Lower leg skin (tissue), 4 donors: ENCODE measurements at regions not wholly inside any gene's neighbourhood (a gene's known extent, or its start where the extent isn't known, plus 50 kb on each side); places are given as distances from the start of the nearest gene placed in this dataset.
"Not testable (repeated sequence)": the region's sequence is repeated elsewhere in the genome, so short reads cannot be mapped to it uniquely, and the experiment has no call there.

Source experiments
- DNase-seq, 2 donors: peaks; one replicate each; pipeline ENCODE4 v3.0.0-alpha.2; 2019; ENCODE audit warnings: low spot score in 2 of 2
- H3K4me3 ChIP-seq: fragments of 200-600 bp; sonication (generic); 2 replicates; pipeline ENCODE4 v1.5.1; 2017; ENCODE audit warnings: mild to moderate bottlenecking, low read depth; ENCODE audit not compliant: poor library complexity, severe bottlenecking
- POLR2A ChIP-seq, 2 donors: fragments of 450-650 bp; IDR thresholded peaks; one replicate each; pipeline ENCODE4 v1.6.1; 2016 to 2017; ENCODE audit warnings: antibody characterized with exemption in 2 of 2, mild to moderate bottlenecking in 1 of 2, moderate library complexity in 1 of 2
- WGBS, 2 donors: methylation state at CpG; one replicate each; pipeline ENCODE4 v1.1.5; 2018; 5-methylcytosine and 5-hydroxymethylcytosine counted together
- intact Hi-C: fragments of 100-400 bp; cut with DNase I; formaldehyde crosslinking; loops from one replicate; pipeline ENCODE4 v1.15.0; 2023; ENCODE audit warnings: low total_unique reads
- TF ChIP-seq, protein P1 (sequence below), 3 donors: fragments of 450-650 bp; IDR thresholded peaks; one replicate each; pipeline ENCODE4 v1.5.1; 2016; ENCODE audit warnings: antibody characterized with exemption in 3 of 3, mild to moderate bottlenecking in 3 of 3, moderate library complexity in 2 of 3

DNA sequence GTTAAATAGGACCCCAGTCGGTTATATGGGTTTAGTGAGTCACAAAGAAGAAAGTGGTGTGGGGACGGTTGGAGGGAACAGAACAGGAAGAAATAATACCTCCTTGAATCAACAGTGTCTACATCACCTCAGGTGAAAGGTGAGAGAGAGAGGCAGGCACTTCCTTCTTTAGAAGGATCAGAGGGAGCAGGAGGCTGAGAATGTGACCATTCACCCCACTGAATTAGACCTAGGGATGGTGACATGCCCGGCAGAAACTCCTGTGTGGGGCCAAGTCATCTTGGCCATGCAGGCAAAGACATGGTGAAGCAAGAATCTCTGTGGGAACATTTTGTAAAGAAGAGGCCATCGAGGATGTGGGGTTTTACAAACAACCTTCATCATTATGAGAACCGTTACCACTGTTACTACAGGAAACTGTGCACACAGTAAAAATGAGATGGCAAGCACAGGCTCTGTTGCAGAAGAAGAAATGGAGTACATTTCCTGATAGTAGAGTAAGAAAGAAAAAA lies 1196.9 kb downstream of the VRK1 start:
- WGBS, 2 donors, result 85 to 87% methylated on average over 5 of the region's 5 CpGs
- TF ChIP-seq, protein P1, sequence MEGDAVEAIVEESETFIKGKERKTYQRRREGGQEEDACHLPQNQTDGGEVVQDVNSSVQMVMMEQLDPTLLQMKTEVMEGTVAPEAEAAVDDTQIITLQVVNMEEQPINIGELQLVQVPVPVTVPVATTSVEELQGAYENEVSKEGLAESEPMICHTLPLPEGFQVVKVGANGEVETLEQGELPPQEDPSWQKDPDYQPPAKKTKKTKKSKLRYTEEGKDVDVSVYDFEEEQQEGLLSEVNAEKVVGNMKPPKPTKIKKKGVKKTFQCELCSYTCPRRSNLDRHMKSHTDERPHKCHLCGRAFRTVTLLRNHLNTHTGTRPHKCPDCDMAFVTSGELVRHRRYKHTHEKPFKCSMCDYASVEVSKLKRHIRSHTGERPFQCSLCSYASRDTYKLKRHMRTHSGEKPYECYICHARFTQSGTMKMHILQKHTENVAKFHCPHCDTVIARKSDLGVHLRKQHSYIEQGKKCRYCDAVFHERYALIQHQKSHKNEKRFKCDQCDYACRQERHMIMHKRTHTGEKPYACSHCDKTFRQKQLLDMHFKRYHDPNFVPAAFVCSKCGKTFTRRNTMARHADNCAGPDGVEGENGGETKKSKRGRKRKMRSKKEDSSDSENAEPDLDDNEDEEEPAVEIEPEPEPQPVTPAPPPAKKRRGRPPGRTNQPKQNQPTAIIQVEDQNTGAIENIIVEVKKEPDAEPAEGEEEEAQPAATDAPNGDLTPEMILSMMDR (IDR thresholded peaks at IDR 0.05), result no peak
- TF ChIP-seq POLR2A (IDR thresholded peaks at IDR 0.05), result no peak
- intact Hi-C loops, result no loop called here
- no peak overlapping the region for H3K4me3 ChIP-seq
- no peak for DNase-seq

DNA sequence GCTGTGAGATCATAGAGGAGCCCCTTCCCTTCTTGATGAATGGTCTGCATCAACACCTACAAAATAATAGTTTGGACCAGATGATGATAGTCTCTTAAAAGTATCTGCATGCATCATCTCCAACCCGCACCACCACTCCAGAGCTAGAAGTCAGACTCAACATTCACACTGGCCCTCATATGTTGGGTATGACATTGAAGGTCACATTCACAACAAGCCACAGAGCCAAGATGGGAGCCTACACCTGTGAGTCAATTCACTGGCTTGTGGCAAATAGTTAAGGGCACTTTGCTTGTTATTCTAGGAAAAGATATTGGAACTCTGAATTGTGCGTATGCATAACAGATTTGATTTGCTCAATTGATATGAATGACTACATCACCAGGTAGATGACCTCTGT lies 1197.9 kb downstream of the VRK1 start:
- intact Hi-C loops, result no loop called here
- WGBS, 2 donors, result 97 to 98% methylated on average over 2 of the region's 2 CpGs
- no peak for TF ChIP-seq POLR2A (IDR thresholded peaks at IDR 0.05)
- TF ChIP-seq, protein P1 (IDR thresholded peaks at IDR 0.05), result no peak
- no peak overlapping the region for H3K4me3 ChIP-seq
- DNase-seq, result no peak

DNA sequence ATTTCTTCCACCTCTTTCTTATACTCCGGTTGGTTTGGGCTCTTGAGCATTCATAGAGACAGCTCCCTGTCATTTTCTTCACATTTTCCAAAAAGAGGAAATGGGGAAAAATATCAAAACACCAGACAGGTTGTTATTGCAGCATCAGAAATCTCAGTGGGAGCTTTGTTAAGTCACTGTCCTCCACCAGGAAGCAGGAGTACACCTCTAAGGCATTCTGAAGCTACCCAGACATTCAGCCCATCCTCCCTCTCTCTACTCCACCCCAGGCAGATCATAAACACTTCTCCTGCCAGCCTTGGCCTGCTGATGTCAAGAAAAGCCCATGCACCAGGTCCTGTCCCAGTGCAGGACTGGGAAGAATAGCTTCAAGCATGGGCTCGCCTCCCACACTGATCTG lies 1198.3 kb downstream of the VRK1 start:
- 65 to 72% methylated on average over 2 of the region's 2 CpGs for WGBS, 2 donors
- no peak for TF ChIP-seq POLR2A (IDR thresholded peaks at IDR 0.05)
- H3K4me3 ChIP-seq, result no peak overlapping the region
- intact Hi-C loops, result no loop called here
- DNase-seq, result no peak

DNA sequence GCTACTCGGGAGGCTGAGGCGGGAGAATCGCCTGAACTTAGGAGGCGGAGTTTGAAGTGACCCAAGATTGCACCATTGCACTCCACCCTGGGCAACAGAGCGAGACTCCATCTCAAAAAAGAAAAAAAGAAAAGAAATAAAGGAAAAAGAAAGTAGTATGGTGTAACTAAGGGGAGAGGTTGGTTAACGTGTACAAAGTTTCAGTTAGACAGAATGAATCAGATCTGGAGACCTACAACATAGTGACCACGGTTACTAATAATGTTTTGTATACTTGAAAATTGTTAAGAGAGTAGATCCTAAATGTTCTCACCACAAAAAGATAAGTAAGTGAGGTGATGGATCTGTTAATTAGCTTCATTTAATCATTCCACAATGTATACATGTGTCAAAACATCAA lies 1208.8 kb downstream of the VRK1 start:
- DNase-seq, result no peak
- TF ChIP-seq POLR2A (IDR thresholded peaks at IDR 0.05), result no peak
- TF ChIP-seq, protein P1 (IDR thresholded peaks at IDR 0.05), result no peak
- no peak overlapping the region for H3K4me3 ChIP-seq
- WGBS, 2 donors, result 93 to 96% methylated on average over 7 of the region's 7 CpGs
- intact Hi-C loops, result no loop called here

DNA sequence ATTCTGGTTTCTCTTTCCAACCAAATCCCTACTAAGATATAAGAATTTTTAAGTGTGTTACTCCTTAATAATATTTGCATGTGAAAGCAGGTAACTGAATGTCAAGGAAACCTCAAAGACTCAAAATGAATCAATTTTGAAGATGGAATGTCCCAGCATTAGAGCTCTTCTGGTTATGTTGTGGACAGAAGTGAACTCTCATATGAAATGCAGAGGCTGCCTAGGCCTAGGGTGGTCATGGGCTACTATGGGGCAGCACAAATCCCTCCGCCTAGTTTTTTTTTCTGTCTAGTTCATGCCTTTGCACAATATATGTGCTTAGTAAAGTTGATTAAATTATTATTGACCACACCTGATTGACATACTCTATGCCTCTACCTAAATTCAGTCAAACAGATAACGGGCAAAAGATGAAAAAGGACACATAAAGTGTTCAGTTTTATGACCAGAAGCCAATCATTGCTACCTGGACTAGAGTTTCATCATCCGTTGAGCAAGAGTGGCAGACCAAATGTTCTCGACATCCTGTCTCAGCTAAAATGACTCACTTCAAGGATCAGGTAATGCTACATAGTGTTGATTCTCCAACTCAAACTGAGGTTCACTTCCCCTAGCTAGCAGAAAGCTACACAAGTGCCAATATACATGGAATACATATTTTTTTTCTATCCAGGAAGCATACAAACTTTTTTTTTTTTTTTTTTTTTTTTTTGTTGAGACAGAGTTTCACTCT lies 1211.4 kb downstream of the VRK1 start:
- intact Hi-C loops, result no loop called here
- 81 to 87% methylated on average over 4 of the region's 4 CpGs for WGBS, 2 donors
- no peak for TF ChIP-seq POLR2A (IDR thresholded peaks at IDR 0.05)
- TF ChIP-seq, protein P1 (IDR thresholded peaks at IDR 0.05), result no peak
- DNase-seq, result no peak
- no peak overlapping the region for H3K4me3 ChIP-seq

DNA sequence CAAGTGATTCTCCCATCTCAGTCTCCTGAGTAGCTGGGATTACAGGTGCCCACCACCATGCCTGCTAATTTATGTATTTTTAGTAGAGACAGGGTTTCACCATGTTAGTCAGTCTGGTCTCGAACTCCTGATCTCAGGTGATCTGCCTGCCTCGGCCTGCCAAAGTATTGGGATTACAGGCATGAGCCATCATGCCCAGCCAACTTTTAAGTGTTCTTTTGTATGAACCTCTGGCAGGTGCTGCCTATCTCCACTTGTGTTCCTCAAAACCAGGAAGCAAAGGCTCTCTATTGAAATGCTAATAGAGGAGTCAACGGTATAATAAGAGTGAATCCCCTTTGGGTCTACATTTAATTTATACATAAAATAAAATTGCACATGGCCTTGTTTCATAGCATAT lies 1212.0 kb downstream of the VRK1 start:
- DNase-seq, intact Hi-C loops, H3K4me3 ChIP-seq: not testable (repeated sequence)
- 50 to 54% methylated on average over 3 of the region's 3 CpGs for WGBS, 2 donors

DNA sequence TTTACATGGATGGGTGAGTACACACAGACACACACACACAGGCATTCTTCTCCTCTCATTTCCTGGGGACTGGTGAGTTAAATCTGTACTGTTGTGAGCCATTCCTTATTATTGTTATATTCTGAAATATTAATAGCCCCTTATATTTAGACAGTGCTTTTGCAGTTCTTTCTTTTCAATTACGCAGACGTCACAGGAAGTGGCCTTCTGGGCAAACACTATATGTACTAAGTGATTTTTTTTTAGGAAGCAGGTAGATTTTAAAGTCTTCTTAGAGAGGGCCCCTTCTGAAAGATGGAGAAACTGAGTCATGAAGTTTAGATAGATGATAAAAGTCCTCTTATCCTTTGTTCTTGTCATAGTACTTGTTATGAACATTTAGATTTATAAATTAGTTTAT lies 1213.6 kb downstream of the VRK1 start:
- no peak for DNase-seq
- WGBS, 2 donors, result 74 to 78% methylated on average over 2 of the region's 2 CpGs
- intact Hi-C loops, result no loop called here
- H3K4me3 ChIP-seq, result no peak overlapping the region
- TF ChIP-seq, protein P1 (IDR thresholded peaks at IDR 0.05), result no peak
- no peak for TF ChIP-seq POLR2A (IDR thresholded peaks at IDR 0.05)
